NCI-H128 (cell line): ENCODE measurements at regions not wholly inside any gene's neighbourhood (a gene's known extent, or its start where the extent isn't known, plus 50 kb on each side); places are given as distances from the start of the nearest gene placed in this dataset.
A peak's percentile ranks its signal among the peaks of the same experiment; 100 is the strongest.

Source experiments
- DNase-seq: peaks from one replicate; lab custom pipeline; 2025; ENCODE audit not compliant: unreplicated experiment; lab: John Stamatoyannopoulos, UW

- DNase-seq, result no peak
Observed at GRCh38 chr9:109597496-109597895, 99.4 kb upstream of the PTPN3 start.

- no peak for DNase-seq
Observed at GRCh38 chr9:109599131-109599530, 101.0 kb upstream of the PTPN3 start.

- no peak for DNase-seq
Observed at GRCh38 chr9:109599711-109600110, 101.6 kb upstream of the PTPN3 start.

GRCh38 chr9:109600142-109600541, 102.0 kb upstream of the PTPN3 start:
- DNase-seq, result no peak

- DNase-seq, result no peak
Observed at GRCh38 chr9:109601181-109601580, 103.1 kb upstream of the PTPN3 start.

GRCh38 chr9:109602987-109603386, 104.9 kb upstream of the PTPN3 start:
- DNase-seq, result no peak

- no peak for DNase-seq
Observed at GRCh38 chr9:109604131-109604530, 106.0 kb upstream of the PTPN3 start.

GRCh38 chr9:109604781-109605180, 106.7 kb upstream of the PTPN3 start:
- no peak for DNase-seq

- no peak for DNase-seq
Observed at GRCh38 chr9:109609060-109609459, 111.0 kb upstream of the PTPN3 start.

- DNase-seq, result no peak
Observed at GRCh38 chr9:109616571-109617120, 118.5 kb upstream of the PTPN3 start.

- no peak for DNase-seq
Observed at GRCh38 chr9:109619310-109619709, 121.2 kb upstream of the PTPN3 start.

GRCh38 chr9:109624143-109624542, 126.0 kb upstream of the PTPN3 start:
- DNase-seq, result no peak

- DNase-seq, result no peak
Observed at GRCh38 chr9:109624896-109625295, 126.8 kb upstream of the PTPN3 start.

- DNase-seq, result no peak
Observed at GRCh38 chr9:109627042-109627441, 128.9 kb upstream of the PTPN3 start.

GRCh38 chr9:109629615-109630014, 131.5 kb upstream of the PTPN3 start:
- DNase-seq, result no peak

- no peak for DNase-seq
Observed at GRCh38 chr9:109632817-109633216, 134.7 kb upstream of the PTPN3 start.

- DNase-seq, result no peak
Observed at GRCh38 chr9:109639674-109640579, 140.1 kb upstream of the PALM2AKAP2 start.

GRCh38 chr9:109640580-109641371, 139.2 kb upstream of the PALM2AKAP2 start:
- peak; percentile 68 for DNase-seq

- no peak for DNase-seq
Observed at GRCh38 chr9:109641372-109641659, 138.7 kb upstream of the PALM2AKAP2 start.

- DNase-seq, result no peak
Observed at GRCh38 chr9:109652112-109652511, 127.9 kb upstream of the PALM2AKAP2 start.

- DNase-seq, result no peak
Observed at GRCh38 chr9:109652971-109653370, 127.0 kb upstream of the PALM2AKAP2 start.

- DNase-seq, result no peak
Observed at GRCh38 chr9:109653470-109653869, 126.5 kb upstream of the PALM2AKAP2 start.
